IMR-90 (cell line): ENCODE measurements at regions not wholly inside any gene's neighbourhood (a gene's known extent, or its start where the extent isn't known, plus 50 kb on each side); places are given as distances from the start of the nearest gene placed in this dataset.
A peak's percentile ranks its signal among the peaks of the same experiment; 100 is the strongest.

Experiments
- ATAC-seq: fragments of 200-7000 bp; cut with Tn5 transposase; 2 replicates; pipeline ENCODE4 v1.9.1; 2020; ENCODE audit warnings: low read depth, mild to moderate bottlenecking, moderate library complexity
- BruUV-seq: library from RNA; stranded (reverse); fragments of 400-500 nt; replicated peaks from 2 replicates; lab custom pipeline; 2021; lab: Mats Ljungman, UMichigan
- CTCF ChIA-PET: fragments of 300-600 bp; formaldehyde crosslinking; extraction: SDS; loops from one replicate; lab custom pipeline; 2021; ENCODE audit warnings: antibody characterized with exemption; lab: Yijun Ruan, JAX
- POLR2A ChIA-PET: fragments of 300-600 bp; sonication (Branson Sonifier 250); formaldehyde crosslinking; loops from one replicate; lab custom pipeline; 2022; ENCODE audit warnings: antibody characterized with exemption; ENCODE audit not compliant: unreplicated experiment; lab: Charles Lee
- DNase-seq: peaks from one replicate; pipeline ENCODE4 v3.0.0; 2013
- H2AFZ ChIP-seq: replicated peaks from 2 replicates; pipeline ENCODE3; 2013; ENCODE audit warnings: low read length, mild to moderate bottlenecking; ENCODE audit not compliant: poor library complexity
- H2AK5ac ChIP-seq: 2 replicates; pipeline ENCODE4 v1.6.1; 2013; ENCODE audit warnings: low read depth, low read length, inconsistent platforms
- H2AK9ac ChIP-seq: replicated peaks from 2 replicates; pipeline ENCODE3; 2013; ENCODE audit warnings: mild to moderate bottlenecking, low read depth, low read length, moderate library complexity; ENCODE audit not compliant: poor library complexity
- H2BK120ac ChIP-seq: 2 replicates; pipeline ENCODE4 v1.6.1; 2013; ENCODE audit warnings: low read depth, low read length, inconsistent platforms
- H2BK15ac ChIP-seq: 3 replicates; pipeline ENCODE4 v1.6.1; 2013; ENCODE audit warnings: low read depth, low read length, inconsistent platforms
- H2BK20ac ChIP-seq: 2 replicates; pipeline ENCODE4 v1.6.1; 2013; ENCODE audit warnings: low read depth, mild to moderate bottlenecking, inconsistent platforms, low read length, moderate library complexity
- H2BK5ac ChIP-seq: 2 replicates; pipeline ENCODE4 v1.6.1; 2013; ENCODE audit warnings: mild to moderate bottlenecking, low read depth, low read length, inconsistent platforms; ENCODE audit not compliant: poor library complexity, severe bottlenecking
- H3K14ac ChIP-seq: replicated peaks from 2 replicates; pipeline ENCODE4 v1.6.1; 2013; ENCODE audit warnings: low read depth, low read length, inconsistent platforms
- H3K18ac ChIP-seq: 2 replicates; pipeline ENCODE4 v1.6.1; 2013; ENCODE audit warnings: low read depth, low read length, control low read depth
- H3K23ac ChIP-seq: 2 replicates; pipeline ENCODE4 v1.6.1; 2013; ENCODE audit warnings: low read depth, low read length, inconsistent platforms
- H3K27ac ChIP-seq: 2 replicates; pipeline ENCODE4 v1.5.1; 2013; ENCODE audit warnings: mild to moderate bottlenecking, control low read depth, low read length; ENCODE audit not compliant: insufficient read depth
- H3K27me3 ChIP-seq: 2 replicates; pipeline ENCODE4 v1.6.1; 2013; ENCODE audit warnings: low read length; ENCODE audit not compliant: control insufficient read depth, insufficient read depth
- H3K36me3 ChIP-seq: 2 replicates; pipeline ENCODE4 v1.6.1; 2013; ENCODE audit warnings: low read length, mixed read lengths; ENCODE audit not compliant: control insufficient read depth, insufficient read depth
- H3K4ac ChIP-seq: 2 replicates; pipeline ENCODE4 v1.6.1; 2013; ENCODE audit warnings: low read depth, low read length, inconsistent platforms
- H3K4me1 ChIP-seq: 2 replicates; pipeline ENCODE4 v1.6.1; 2013; ENCODE audit warnings: low read length, mixed read lengths; ENCODE audit not compliant: control insufficient read depth, insufficient read depth
- H3K4me2 ChIP-seq: 2 replicates; pipeline ENCODE4 v1.6.1; 2013; ENCODE audit warnings: low read depth, mild to moderate bottlenecking, control low read depth, low read length, moderate library complexity
- H3K4me3 ChIP-seq: 2 replicates; pipeline ENCODE4 v1.5.1; 2013; ENCODE audit warnings: low read depth, mild to moderate bottlenecking, control low read depth, low read length, moderate library complexity; ENCODE audit not compliant: insufficient read depth
- H3K56ac ChIP-seq: 2 replicates; pipeline ENCODE4 v1.6.1; 2013; ENCODE audit warnings: low read length, inconsistent platforms; ENCODE audit not compliant: insufficient read depth; ENCODE audit errors: extremely low read depth
- H3K79me1 ChIP-seq, 2 experiments: 2 replicates each; pipeline ENCODE4 v1.6.1; 2013; ENCODE audit warnings: low read length in 2 of 2, inconsistent platforms in 1 of 2, low read depth in 1 of 2
- H3K9ac ChIP-seq: 2 replicates; pipeline ENCODE4 v1.6.1; 2013; ENCODE audit warnings: low read depth, low read length, control low read depth
- H3K9me1 ChIP-seq: 2 replicates; pipeline ENCODE4 v1.6.1; 2013; ENCODE audit warnings: low read length, inconsistent platforms; ENCODE audit not compliant: insufficient read depth
- H3K9me3 ChIP-seq: 2 replicates; pipeline ENCODE4 v1.6.1; 2013; ENCODE audit warnings: low read length; ENCODE audit not compliant: control insufficient read depth, insufficient read depth
- H4K20me1 ChIP-seq: 2 replicates; pipeline ENCODE4 v1.6.1; 2013; ENCODE audit warnings: low read length, inconsistent platforms; ENCODE audit not compliant: insufficient read depth
- H4K5ac ChIP-seq: 2 replicates; pipeline ENCODE4 v1.6.1; 2013; ENCODE audit warnings: mild to moderate bottlenecking, low read depth, low read length, control low read depth
- H4K8ac ChIP-seq, 2 experiments: 2 replicates each; pipeline ENCODE4 v1.6.1; 2013; ENCODE audit warnings: low read depth in 2 of 2, low read length in 2 of 2, control low read depth in 1 of 2, inconsistent platforms in 1 of 2
- H4K91ac ChIP-seq: 2 replicates; pipeline ENCODE4 v1.6.1; 2013; ENCODE audit warnings: low read depth, low read length, inconsistent platforms; ENCODE audit not compliant: insufficient read depth
- BHLHE40 ChIP-seq: fragments of 150-350 bp; IDR thresholded peaks from 2 replicates; pipeline ENCODE4 v1.6.1; 2016; ENCODE audit warnings: mild to moderate bottlenecking, low read depth, low read length
- CEBPB ChIP-seq: IDR thresholded peaks from 2 replicates; pipeline ENCODE4 v1.6.1; 2012; ENCODE audit warnings: low read depth, low read length, improper control_type of control experiment
- MAFK ChIP-seq: IDR thresholded peaks from 2 replicates; pipeline ENCODE4 v1.6.1; 2012; ENCODE audit warnings: low read depth, low read length, improper control_type of control experiment
- POLR2A ChIP-seq: IDR thresholded peaks from 2 replicates; pipeline ENCODE4 v1.6.1; 2012; ENCODE audit warnings: mild to moderate bottlenecking, low read depth, low read length
- SMC3 ChIP-seq: fragments of 150-350 bp; IDR thresholded peaks from 2 replicates; pipeline ENCODE4 v1.6.1; 2016; ENCODE audit warnings: low read depth, mild to moderate bottlenecking, antibody characterized with exemption, low read length, moderate library complexity
- WGBS, 2 experiments: methylation state at CpG; one replicate each; pipeline versions ENCODE4 v1.1.5 to v1.1.7; 2013; ENCODE audit warnings: missing lambda C conversion rate in 2 of 2; ENCODE audit not compliant: insufficient read length in 1 of 2; ENCODE audit errors: extremely low coverage in 2 of 2; 5-methylcytosine and 5-hydroxymethylcytosine counted together
- dilution Hi-C: fragments of 300-500 bp; cut with HindIII; formaldehyde crosslinking; loops from one replicate; pipeline ENCODE4 v1.14.3; 2018; ENCODE audit warnings: low sequenced_read_pairs; ENCODE audit not compliant: unreplicated experiment
- in situ Hi-C: fragments of 300-500 bp; cut with MboI; formaldehyde crosslinking; loops from 3 replicates; pipeline ENCODE4 v1.14.3; 2019; ENCODE audit warnings: low sequenced_read_pairs, inconsistent platforms, mixed read lengths
- intact Hi-C: fragments of 100-400 bp; cut with micrococcal nuclease; formaldehyde crosslinking; loops from 2 replicates; pipeline ENCODE4 v1.10.0; 2022

DNA sequence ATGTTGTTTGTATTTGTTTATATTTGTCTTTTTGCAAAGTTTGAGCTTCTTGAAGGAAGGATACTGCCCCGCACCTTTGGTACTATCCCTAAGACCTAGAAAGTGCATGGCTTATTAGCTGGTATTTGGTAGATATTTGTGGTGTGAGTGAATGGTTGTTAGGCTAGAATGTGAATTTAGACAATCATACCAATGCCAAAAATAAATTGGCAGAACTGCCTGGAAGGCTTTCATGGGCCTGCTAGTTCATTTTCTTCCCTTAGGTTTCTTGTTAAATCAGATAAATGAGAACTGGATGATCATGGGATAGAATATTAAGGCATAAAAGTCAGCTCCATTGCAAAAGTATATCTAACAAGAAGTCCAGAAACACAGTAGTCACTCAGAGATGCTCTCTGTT is 147.5 kb upstream of the TSLP start (continued):
- TF ChIP-seq MAFK = no peak

DNA sequence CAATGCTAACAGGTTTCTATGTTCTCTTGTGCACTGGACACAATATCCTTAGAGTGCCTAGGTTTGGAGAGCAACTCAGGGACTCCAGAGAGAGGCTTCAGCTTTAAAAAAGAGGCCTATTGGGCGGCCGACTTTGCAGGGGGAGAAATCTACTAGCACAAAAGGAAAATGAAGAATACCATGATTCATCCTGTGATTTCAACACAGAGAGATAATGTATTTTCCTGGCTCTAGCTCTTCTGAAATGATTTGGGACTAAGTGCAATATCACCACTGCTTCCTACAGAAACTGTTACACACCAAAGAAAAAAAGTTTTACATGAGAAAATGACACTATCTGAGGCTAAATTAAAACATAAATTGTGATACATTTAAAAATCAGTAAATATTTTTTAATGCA is 146.1 kb upstream of the TSLP start:
- Histone ChIP-seq H3K9ac (no peak overlapping the region), H3K23ac (no peak overlapping the region), H3K18ac (peak overlapping the region; percentile 68; the same call in 1 of the 2 replicates), H2BK5ac (no peak overlapping the region), H3K14ac (no peak overlapping the region), H2AK5ac (no peak overlapping the region), H3K36me3 (no peaks in the 10 kb centered on the region), H2BK15ac (no peak overlapping the region; the same call in 2 of the 3 replicates), H4K91ac (no peak overlapping the region), H3K9me1 (no peaks in the 10 kb centered on the region), H3K4me2 (no peak overlapping the region), H2AFZ (no peak overlapping the region), H3K27ac (no peak overlapping the region), H4K8ac (no peak overlapping the region), H2BK20ac (peak overlapping the region; percentile 33; the same call in 1 of the 2 replicates), H2BK120ac (no peak overlapping the region), H3K4me1 (peaks cover 2% of the 10 kb centered on the region), H4K20me1 (no peaks in the 10 kb centered on the region), H3K9me3 (no peaks in the 10 kb centered on the region), H3K79me1 (no peaks in the 10 kb centered on the region), H3K27me3 (no peaks in the 10 kb centered on the region), H4K5ac (no peak overlapping the region), H3K56ac (no peak overlapping the region), H3K4ac (no peak overlapping the region), H2AK9ac (no peak overlapping the region), H3K4me3 (no peak overlapping the region)
- no CpG with 5 or more reads among the region's 2 CpGs for WGBS, 2 experiments
- ChIA-PET POLR2A (no interaction called here), CTCF (no interaction called here)
- dilution Hi-C loops (no loop called here), in situ Hi-C loops (no loop called here), intact Hi-C loops (no loop called here)
- no peak for TF ChIP-seq BHLHE40
- TF ChIP-seq CEBPB = peak; percentile 70
- TF ChIP-seq POLR2A = no peak
- TF ChIP-seq SMC3 = no peak
- peak; percentile 67; the same call in 1 of the 2 replicates for ATAC-seq
- peak; percentile 64 for DNase-seq
- BruUV-seq = no TSS peak
